ENCODE measurements at regions not wholly inside any gene's neighbourhood (a gene's known extent, or its start where the extent isn't known, plus 50 kb on each side); places are given as distances from the start of the nearest gene placed in this dataset.

- DNase-seq (ENCODE audit: low spot score): no peak
Observed at GRCh38 chr10:106467506-106467905, 697.0 kb downstream of the SORCS1 start.

GRCh38 chr10:106457522-106457921, 707.0 kb downstream of the SORCS1 start:
- DNase-seq (ENCODE audit: low spot score): no peak

GRCh38 chr10:106454233-106454632, 710.3 kb downstream of the SORCS1 start:
- no peak for DNase-seq (ENCODE audit: low spot score)

GRCh38 chr10:106450966-106451365, 713.5 kb downstream of the SORCS1 start:
- DNase-seq (ENCODE audit: low spot score): no peak

GRCh38 chr10:106446920-106447319, 717.6 kb downstream of the SORCS1 start:
- no peak for DNase-seq (ENCODE audit: low spot score)

GRCh38 chr10:106442223-106442622, 722.3 kb downstream of the SORCS1 start:
- no peak for DNase-seq (ENCODE audit: low spot score)

- no peak for DNase-seq (ENCODE audit: low spot score)
Observed at GRCh38 chr10:106440767-106441166, 723.7 kb downstream of the SORCS1 start.

- no peak for DNase-seq (ENCODE audit: low spot score)
Observed at GRCh38 chr10:106440355-106440754, 724.2 kb downstream of the SORCS1 start.

GRCh38 chr10:106439366-106439765, 725.1 kb downstream of the SORCS1 start:
- DNase-seq (ENCODE audit: low spot score): no peak

- no peak for DNase-seq (ENCODE audit: low spot score)
Observed at GRCh38 chr10:106438386-106438785, 726.1 kb downstream of the SORCS1 start.

- no peak for DNase-seq (ENCODE audit: low spot score)
Observed at GRCh38 chr10:106436123-106436715, 728.3 kb downstream of the SORCS1 start.

GRCh38 chr10:106435081-106435480, 729.4 kb downstream of the SORCS1 start:
- DNase-seq (ENCODE audit: low spot score): no peak

GRCh38 chr10:106424981-106425380, 739.5 kb downstream of the SORCS1 start:
- DNase-seq (ENCODE audit: low spot score): no peak

- DNase-seq (ENCODE audit: low spot score): peak; percentile 50
Observed at GRCh38 chr10:106424054-106424453, 740.5 kb downstream of the SORCS1 start.

GRCh38 chr10:106410331-106410730, 754.2 kb downstream of the SORCS1 start:
- no peak for DNase-seq (ENCODE audit: low spot score)

GRCh38 chr10:106405141-106405540, 759.4 kb downstream of the SORCS1 start:
- no peak for DNase-seq (ENCODE audit: low spot score)

GRCh38 chr10:106402458-106402857, 762.0 kb downstream of the SORCS1 start:
- DNase-seq (ENCODE audit: low spot score): no peak

GRCh38 chr10:106401967-106402366, 762.5 kb downstream of the SORCS1 start:
- DNase-seq (ENCODE audit: low spot score): no peak

GRCh38 chr10:106401161-106401560, 763.3 kb downstream of the SORCS1 start:
- DNase-seq (ENCODE audit: low spot score): no peak

GRCh38 chr10:106399112-106399511, 765.4 kb downstream of the SORCS1 start:
- no peak for DNase-seq (ENCODE audit: low spot score)

GRCh38 chr10:106396192-106396591, 768.3 kb downstream of the SORCS1 start:
- no peak for DNase-seq (ENCODE audit: low spot score)

GRCh38 chr10:106395041-106395749, 769.3 kb downstream of the SORCS1 start:
- DNase-seq (ENCODE audit: low spot score): no peak

- DNase-seq (ENCODE audit: low spot score): no peak
Observed at GRCh38 chr10:106392778-106393177, 771.7 kb downstream of the SORCS1 start.

GRCh38 chr10:106387063-106387462, 777.4 kb downstream of the SORCS1 start:
- DNase-seq (ENCODE audit: low spot score): peak; percentile 16

All from AG20443 (cell line).